Lower lobe of right lung (tissue), 2 donors: ENCODE measurements at regions not wholly inside any gene's neighbourhood (a gene's known extent, or its start where the extent isn't known, plus 50 kb on each side); places are given as distances from the start of the nearest gene placed in this dataset.

Experiments used
- ATAC-seq, 2 donors: fragments of 200-7000 bp; cut with Tn5 transposase; one replicate each; pipeline ENCODE4 v1.9.1; 2020 to 2022; ENCODE audit warnings: mild to moderate bottlenecking in 2 of 2, moderate library complexity in 2 of 2
- DNase-seq: peaks from one replicate; pipeline ENCODE4 v3.0.0-alpha.2; 2020
- H3K27ac ChIP-seq: fragments of 200-600 bp; one replicate; pipeline ENCODE4 v1.8.0; 2022
- H3K27me3 ChIP-seq: fragments of 200-600 bp; one replicate; pipeline ENCODE4 v1.8.0; 2022; ENCODE audit warnings: low read depth
- H3K36me3 ChIP-seq: fragments of 200-600 bp; one replicate; pipeline ENCODE4 v1.8.0; 2022; ENCODE audit warnings: mild to moderate bottlenecking
- H3K4me1 ChIP-seq: fragments of 200-600 bp; one replicate; pipeline ENCODE4 v1.8.0; 2022
- H3K4me3 ChIP-seq: fragments of 200-600 bp; one replicate; pipeline ENCODE4 v1.8.0; 2022; ENCODE audit warnings: mild to moderate bottlenecking
- H3K9me3 ChIP-seq: fragments of 200-600 bp; one replicate; pipeline ENCODE4 v1.8.0; 2022
- intact Hi-C: fragments of 100-400 bp; cut with DNase I; formaldehyde crosslinking; loops from one replicate; pipeline ENCODE4 v1.11.0; 2022
- TF ChIP-seq, protein P1 (sequence below): fragments of 200-600 bp; IDR thresholded peaks from one replicate; pipeline ENCODE4 v1.8.0; 2022; ENCODE audit warnings: antibody characterized with exemption, mild to moderate bottlenecking
- donor health status: DM: no; HTN: yes; CAD: no; lungs with severe emphysema.

DNA sequence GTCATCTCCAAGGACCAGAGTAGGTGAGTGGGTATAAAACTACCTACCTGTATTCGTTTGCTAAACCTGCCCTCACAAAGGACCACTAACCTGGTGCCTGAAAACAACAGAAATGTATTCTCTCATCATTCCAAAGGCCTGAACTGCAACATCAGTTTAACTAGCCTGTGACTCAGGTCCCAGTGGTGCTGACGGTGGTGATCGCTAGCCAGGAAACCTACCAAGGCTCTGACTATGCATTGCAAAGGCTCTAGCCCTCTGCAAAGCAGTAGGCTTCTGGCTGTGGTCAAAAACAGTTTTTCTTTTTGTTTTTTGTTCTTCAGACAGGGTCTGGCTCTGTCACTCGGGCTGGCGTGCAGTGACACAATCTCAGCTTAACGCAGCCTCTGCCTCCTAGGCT is 107.5 kb downstream of the NPTX2 start:
- intact Hi-C loops: no loop called here

GRCh38 chr7:98727146-98727709 is 110.1 kb downstream of the NPTX2 start:
- no peak for DNase-seq
- TF ChIP-seq, protein P1, sequence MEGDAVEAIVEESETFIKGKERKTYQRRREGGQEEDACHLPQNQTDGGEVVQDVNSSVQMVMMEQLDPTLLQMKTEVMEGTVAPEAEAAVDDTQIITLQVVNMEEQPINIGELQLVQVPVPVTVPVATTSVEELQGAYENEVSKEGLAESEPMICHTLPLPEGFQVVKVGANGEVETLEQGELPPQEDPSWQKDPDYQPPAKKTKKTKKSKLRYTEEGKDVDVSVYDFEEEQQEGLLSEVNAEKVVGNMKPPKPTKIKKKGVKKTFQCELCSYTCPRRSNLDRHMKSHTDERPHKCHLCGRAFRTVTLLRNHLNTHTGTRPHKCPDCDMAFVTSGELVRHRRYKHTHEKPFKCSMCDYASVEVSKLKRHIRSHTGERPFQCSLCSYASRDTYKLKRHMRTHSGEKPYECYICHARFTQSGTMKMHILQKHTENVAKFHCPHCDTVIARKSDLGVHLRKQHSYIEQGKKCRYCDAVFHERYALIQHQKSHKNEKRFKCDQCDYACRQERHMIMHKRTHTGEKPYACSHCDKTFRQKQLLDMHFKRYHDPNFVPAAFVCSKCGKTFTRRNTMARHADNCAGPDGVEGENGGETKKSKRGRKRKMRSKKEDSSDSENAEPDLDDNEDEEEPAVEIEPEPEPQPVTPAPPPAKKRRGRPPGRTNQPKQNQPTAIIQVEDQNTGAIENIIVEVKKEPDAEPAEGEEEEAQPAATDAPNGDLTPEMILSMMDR: no peak
- intact Hi-C loops: no loop called here
- Histone ChIP-seq H3K36me3 (no peaks in the 10 kb centered on the region), H3K4me3 (no peak overlapping the region), H3K27me3 (no peaks in the 10 kb centered on the region), H3K9me3 (no peaks in the 10 kb centered on the region), H3K4me1 (no peaks in the 10 kb centered on the region), H3K27ac (no peak overlapping the region)
- ATAC-seq: no peak

More for the DNA sequence above, 107.5 kb downstream of the NPTX2 start:
- Histone ChIP-seq H3K27ac (no peak overlapping the region), H3K36me3 (no peaks in the 10 kb centered on the region), H3K9me3 (no peaks in the 10 kb centered on the region), H3K4me3 (no peak overlapping the region), H3K4me1 (no peaks in the 10 kb centered on the region), H3K27me3 (no peaks in the 10 kb centered on the region)
- no peak for DNase-seq
- ATAC-seq: no peak
- TF ChIP-seq, protein P1: no peak

- no peak for ATAC-seq
- Histone ChIP-seq H3K36me3 (no peaks in the 10 kb centered on the region), H3K4me1 (no peaks in the 10 kb centered on the region), H3K9me3 (no peaks in the 10 kb centered on the region), H3K4me3 (no peak overlapping the region), H3K27me3 (no peaks in the 10 kb centered on the region), H3K27ac (no peak overlapping the region)
- intact Hi-C loops: no loop called here
- TF ChIP-seq, protein P1: no peak
- no peak for DNase-seq
Observed at GRCh38 chr7:98728555-98728954, 111.5 kb downstream of the NPTX2 start.

DNA sequence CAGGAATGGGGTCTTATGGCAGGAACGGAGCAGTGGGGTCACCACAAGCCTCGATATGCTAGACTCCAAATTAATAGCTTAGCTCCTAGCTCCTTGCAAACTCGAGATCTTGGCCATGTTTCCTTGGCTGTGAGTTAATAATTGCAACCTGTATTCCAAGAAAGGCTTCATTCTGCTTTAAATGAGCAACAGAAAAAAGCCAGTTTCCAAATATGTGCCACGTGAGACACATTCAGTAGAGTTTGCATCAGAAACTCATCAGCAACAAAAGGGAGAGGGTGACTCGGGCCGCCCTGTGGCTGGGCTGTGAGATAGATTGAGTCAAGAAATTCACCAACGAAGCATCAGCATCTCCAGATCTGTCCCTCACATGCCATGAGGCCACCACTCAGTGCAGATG is 112.0 kb downstream of the NPTX2 start:
- intact Hi-C loops: no loop called here
- H3K27ac ChIP-seq: no peak overlapping the region
- H3K9me3 ChIP-seq: no peaks in the 10 kb centered on the region
- DNase-seq: no peak
- TF ChIP-seq, protein P1: no peak
- no peak overlapping the region for H3K4me3 ChIP-seq
- H3K4me1 ChIP-seq: no peaks in the 10 kb centered on the region
- no peak for ATAC-seq
- H3K36me3 ChIP-seq: no peaks in the 10 kb centered on the region
- no peaks in the 10 kb centered on the region for H3K27me3 ChIP-seq

- Histone ChIP-seq H3K4me3 (no peak overlapping the region), H3K27ac (no peak overlapping the region), H3K4me1 (no peaks in the 10 kb centered on the region), H3K9me3 (no peaks in the 10 kb centered on the region), H3K27me3 (no peaks in the 10 kb centered on the region), H3K36me3 (no peaks in the 10 kb centered on the region)
- no peak for ATAC-seq
- no peak for DNase-seq
- TF ChIP-seq, protein P1: no peak
- intact Hi-C loops: no loop called here
Observed at GRCh38 chr7:98730326-98730725, 113.2 kb downstream of the NPTX2 start.

DNA sequence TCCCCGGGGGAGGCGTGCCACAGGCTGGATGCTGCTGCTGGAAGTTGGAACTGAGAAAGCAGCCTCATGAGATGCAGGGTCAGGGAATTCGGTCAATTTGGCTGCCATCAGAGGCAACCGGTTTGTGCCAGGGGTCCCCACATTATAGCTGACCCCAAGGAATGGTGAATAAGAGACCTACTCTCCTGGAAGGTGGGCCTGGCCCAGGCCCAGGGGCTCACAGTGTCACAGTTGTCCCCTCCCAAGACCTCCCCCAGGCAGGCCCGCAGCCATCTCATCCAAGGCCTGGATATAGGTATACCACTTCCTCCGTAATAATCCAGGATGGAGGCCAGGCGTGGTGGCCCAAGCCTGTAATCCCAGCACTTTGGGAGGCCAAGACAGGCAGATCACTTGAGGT is 114.6 kb downstream of the NPTX2 start:
- Histone ChIP-seq H3K4me3 (no peak overlapping the region), H3K4me1 (no peaks in the 10 kb centered on the region), H3K36me3 (no peaks in the 10 kb centered on the region), H3K9me3 (no peaks in the 10 kb centered on the region), H3K27me3 (no peaks in the 10 kb centered on the region), H3K27ac (no peak overlapping the region)
- intact Hi-C loops: no loop called here
- no peak for DNase-seq
- ATAC-seq: no peak
- TF ChIP-seq, protein P1: no peak
